ENCODE measurements at regions not wholly inside any gene's neighbourhood (a gene's known extent, or its start where the extent isn't known, plus 50 kb on each side); places are given as distances from the start of the nearest gene placed in this dataset.

DNA sequence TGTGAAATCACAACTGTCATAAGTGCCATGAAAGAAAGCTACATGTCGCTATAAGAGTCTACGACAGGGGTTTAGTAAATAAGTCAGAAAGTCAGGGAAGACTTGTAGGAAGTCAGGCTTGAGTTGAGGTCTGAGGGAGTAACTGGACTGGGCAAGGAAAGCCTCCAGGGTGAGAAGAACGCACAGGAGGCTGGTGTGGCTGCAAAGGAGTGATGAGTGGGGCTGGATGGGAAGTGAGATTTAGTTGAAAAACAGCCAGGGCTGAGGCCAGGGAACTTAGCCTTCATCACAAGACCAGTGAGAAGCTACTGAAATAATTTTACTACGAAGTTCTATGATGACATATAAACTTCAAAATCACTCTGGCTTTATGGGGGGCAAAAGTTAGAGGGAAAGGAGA, 763.7 kb upstream of the PHF14 start:
- H2AK5ac ChIP-seq (ENCODE audit: low read length) = no peak overlapping the region
- H2BK15ac ChIP-seq (replicated peaks; ENCODE audit: low read depth) = no peak overlapping the region
- H4K5ac ChIP-seq (ENCODE audit: low read length) = no peak overlapping the region
- H3K27me3 ChIP-seq (ENCODE audit: insufficient read depth, low read length, poor library complexity) = no peaks in the 10 kb centered on the region
- DNase-seq = no peak
- no CpG with 5 or more reads among the region's 4 CpGs for WGBS (ENCODE audit: extremely low coverage, insufficient coverage, low lambda C conversion rate)
- H3K4me2 ChIP-seq (ENCODE audit: low read length) = no peak overlapping the region
- no peaks in the 10 kb centered on the region for H3K79me1 ChIP-seq (ENCODE audit: low read length)
- H3K56ac ChIP-seq (ENCODE audit: low read length) = no peak overlapping the region
- no peak overlapping the region for H3K9ac ChIP-seq (ENCODE audit: low read length)
- H3K18ac ChIP-seq (ENCODE audit: low read length) = no peak overlapping the region
- no peaks in the 10 kb centered on the region for H3K36me3 ChIP-seq (ENCODE audit: control insufficient read depth, insufficient read depth, low read length)
- no peak overlapping the region for H2BK5ac ChIP-seq (ENCODE audit: low read length)
- no peak overlapping the region for H3K27ac ChIP-seq (ENCODE audit: low read depth, low read length)
- H3K4me3 ChIP-seq (ENCODE audit: low read length) = no peak overlapping the region
- H3K79me2 ChIP-seq (ENCODE audit: control insufficient read depth, insufficient read depth, low read length) = no peaks in the 10 kb centered on the region
- no peak overlapping the region for H3K23ac ChIP-seq (ENCODE audit: low read length)
- H4K8ac ChIP-seq (ENCODE audit: low read depth, low read length) = no peak overlapping the region
- H2BK120ac ChIP-seq (ENCODE audit: low read depth, low read length) = no peak overlapping the region
- H3K4ac ChIP-seq (ENCODE audit: low read depth, low read length) = no peak overlapping the region
- H3K4me1 ChIP-seq (ENCODE audit: control insufficient read depth, low read depth, low read length) = no peaks in the 10 kb centered on the region

- H2AK5ac ChIP-seq (ENCODE audit: low read length) = no peak overlapping the region
- no CpG with 5 or more reads among the region's 1 CpG for WGBS (ENCODE audit: extremely low coverage, insufficient coverage, low lambda C conversion rate)
- H3K4me3 ChIP-seq (ENCODE audit: low read length) = no peak overlapping the region
- H4K8ac ChIP-seq (ENCODE audit: low read depth, low read length) = no peak overlapping the region
- no peak overlapping the region for H3K9ac ChIP-seq (ENCODE audit: low read length)
- no peak for DNase-seq
- H3K4me2 ChIP-seq (ENCODE audit: low read length) = no peak overlapping the region
- H3K27me3 ChIP-seq (ENCODE audit: insufficient read depth, low read length, poor library complexity) = no peaks in the 10 kb centered on the region
- no peak overlapping the region for H4K5ac ChIP-seq (ENCODE audit: low read length)
- H3K4ac ChIP-seq (ENCODE audit: low read depth, low read length) = no peak overlapping the region
- H3K4me1 ChIP-seq (ENCODE audit: control insufficient read depth, low read depth, low read length) = no peaks in the 10 kb centered on the region
- H2BK120ac ChIP-seq (ENCODE audit: low read depth, low read length) = no peak overlapping the region
- no peaks in the 10 kb centered on the region for H3K79me1 ChIP-seq (ENCODE audit: low read length)
- H3K36me3 ChIP-seq (ENCODE audit: control insufficient read depth, insufficient read depth, low read length) = no peaks in the 10 kb centered on the region
- no peak overlapping the region for H3K18ac ChIP-seq (ENCODE audit: low read length)
- no peak overlapping the region for H2BK5ac ChIP-seq (ENCODE audit: low read length)
- H3K79me2 ChIP-seq (ENCODE audit: control insufficient read depth, insufficient read depth, low read length) = no peaks in the 10 kb centered on the region
- H3K27ac ChIP-seq (ENCODE audit: low read depth, low read length) = no peak overlapping the region
- H3K23ac ChIP-seq (ENCODE audit: low read length) = no peak overlapping the region
- no peak overlapping the region for H2BK15ac ChIP-seq (replicated peaks; ENCODE audit: low read depth)
- no peak overlapping the region for H3K56ac ChIP-seq (ENCODE audit: low read length)
Observed at GRCh38 chr7:10211016-10211415, 762.7 kb upstream of the PHF14 start.

DNA sequence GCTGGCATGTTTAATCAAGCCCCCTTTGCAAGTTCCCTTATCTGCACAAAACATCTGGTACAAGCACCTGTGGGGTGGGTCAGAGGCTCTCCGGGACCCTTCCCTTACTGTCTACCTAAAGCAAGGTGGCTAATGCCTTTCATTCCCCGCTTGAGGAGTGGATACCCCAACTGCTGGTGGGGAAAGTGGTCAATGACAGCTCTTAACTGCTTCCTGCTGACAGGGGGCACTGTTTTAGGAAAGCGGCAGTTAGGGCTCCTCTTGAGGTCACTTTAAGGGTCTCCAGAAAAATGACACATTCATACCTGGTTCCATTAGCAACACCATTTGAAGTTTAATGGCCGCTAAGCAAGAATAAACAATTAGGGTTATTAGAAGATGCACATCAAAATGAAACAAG, 761.8 kb upstream of the PHF14 start:
- Histone ChIP-seq H3K79me1 (ENCODE audit: low read length) (no peaks in the 10 kb centered on the region), H2BK5ac (ENCODE audit: low read length) (no peak overlapping the region), H3K27ac (ENCODE audit: low read depth, low read length) (no peak overlapping the region), H3K18ac (ENCODE audit: low read length) (no peak overlapping the region), H4K8ac (ENCODE audit: low read depth, low read length) (no peak overlapping the region), H3K4me1 (ENCODE audit: control insufficient read depth, low read depth, low read length) (no peaks in the 10 kb centered on the region), H2BK120ac (ENCODE audit: low read depth, low read length) (no peak overlapping the region), H3K56ac (ENCODE audit: low read length) (no peak overlapping the region), H3K9ac (ENCODE audit: low read length) (no peak overlapping the region), H3K4ac (ENCODE audit: low read depth, low read length) (no peak overlapping the region), H4K5ac (ENCODE audit: low read length) (no peak overlapping the region), H3K27me3 (ENCODE audit: insufficient read depth, low read length, poor library complexity) (no peaks in the 10 kb centered on the region), H2AK5ac (ENCODE audit: low read length) (no peak overlapping the region), H3K23ac (ENCODE audit: low read length) (no peak overlapping the region), H3K36me3 (ENCODE audit: control insufficient read depth, insufficient read depth, low read length) (no peaks in the 10 kb centered on the region), H3K79me2 (ENCODE audit: control insufficient read depth, insufficient read depth, low read length) (no peaks in the 10 kb centered on the region), H3K4me2 (ENCODE audit: low read length) (no peak overlapping the region), H3K4me3 (ENCODE audit: low read length) (no peak overlapping the region), H2BK15ac (replicated peaks; ENCODE audit: low read depth) (no peak overlapping the region)
- WGBS (ENCODE audit: extremely low coverage, insufficient coverage, low lambda C conversion rate) = no CpG with 5 or more reads among the region's 4 CpGs
- DNase-seq = no peak

- no peaks in the 10 kb centered on the region for H3K4me1 ChIP-seq (ENCODE audit: control insufficient read depth, low read depth, low read length)
- no peaks in the 10 kb centered on the region for H3K36me3 ChIP-seq (ENCODE audit: control insufficient read depth, insufficient read depth, low read length)
- no peak overlapping the region for H3K27ac ChIP-seq (ENCODE audit: low read depth, low read length)
- H3K9ac ChIP-seq (ENCODE audit: low read length) = no peak overlapping the region
- H3K4me3 ChIP-seq (ENCODE audit: low read length) = no peak overlapping the region
- WGBS (ENCODE audit: extremely low coverage, insufficient coverage, low lambda C conversion rate) = no CpG with 5 or more reads among the region's 3 CpGs
- no peak overlapping the region for H3K23ac ChIP-seq (ENCODE audit: low read length)
- H2BK15ac ChIP-seq (replicated peaks; ENCODE audit: low read depth) = no peak overlapping the region
- no peaks in the 10 kb centered on the region for H3K27me3 ChIP-seq (ENCODE audit: insufficient read depth, low read length, poor library complexity)
- no peak overlapping the region for H2AK5ac ChIP-seq (ENCODE audit: low read length)
- no peak overlapping the region for H4K5ac ChIP-seq (ENCODE audit: low read length)
- no peak for DNase-seq
- no peaks in the 10 kb centered on the region for H3K79me2 ChIP-seq (ENCODE audit: control insufficient read depth, insufficient read depth, low read length)
- no peak overlapping the region for H2BK5ac ChIP-seq (ENCODE audit: low read length)
- no peak overlapping the region for H4K8ac ChIP-seq (ENCODE audit: low read depth, low read length)
- H3K4ac ChIP-seq (ENCODE audit: low read depth, low read length) = no peak overlapping the region
- no peak overlapping the region for H3K18ac ChIP-seq (ENCODE audit: low read length)
- no peaks in the 10 kb centered on the region for H3K79me1 ChIP-seq (ENCODE audit: low read length)
- no peak overlapping the region for H3K4me2 ChIP-seq (ENCODE audit: low read length)
- no peak overlapping the region for H3K56ac ChIP-seq (ENCODE audit: low read length)
- H2BK120ac ChIP-seq (ENCODE audit: low read depth, low read length) = no peak overlapping the region
Observed at GRCh38 chr7:10212649-10213048, 761.0 kb upstream of the PHF14 start.

- Histone ChIP-seq H2BK120ac (ENCODE audit: low read depth, low read length) (no peak overlapping the region), H2BK15ac (replicated peaks; ENCODE audit: low read depth) (no peak overlapping the region), H3K27me3 (ENCODE audit: insufficient read depth, low read length, poor library complexity) (no peaks in the 10 kb centered on the region), H3K79me2 (ENCODE audit: control insufficient read depth, insufficient read depth, low read length) (no peaks in the 10 kb centered on the region), H3K27ac (ENCODE audit: low read depth, low read length) (no peak overlapping the region), H3K4ac (ENCODE audit: low read depth, low read length) (no peak overlapping the region), H3K56ac (ENCODE audit: low read length) (no peak overlapping the region), H3K4me2 (ENCODE audit: low read length) (no peak overlapping the region), H3K36me3 (ENCODE audit: control insufficient read depth, insufficient read depth, low read length) (no peaks in the 10 kb centered on the region), H3K79me1 (ENCODE audit: low read length) (no peaks in the 10 kb centered on the region), H4K8ac (ENCODE audit: low read depth, low read length) (no peak overlapping the region), H4K5ac (ENCODE audit: low read length) (no peak overlapping the region), H2AK5ac (ENCODE audit: low read length) (no peak overlapping the region), H3K18ac (ENCODE audit: low read length) (no peak overlapping the region), H3K4me3 (ENCODE audit: low read length) (no peak overlapping the region), H2BK5ac (ENCODE audit: low read length) (no peak overlapping the region), H3K23ac (ENCODE audit: low read length) (no peak overlapping the region), H3K4me1 (ENCODE audit: control insufficient read depth, low read depth, low read length) (no peaks in the 10 kb centered on the region), H3K9ac (ENCODE audit: low read length) (no peak overlapping the region)
- WGBS (ENCODE audit: extremely low coverage, insufficient coverage, low lambda C conversion rate) = no CpG with 5 or more reads among the region's 2 CpGs
- DNase-seq = no peak
Observed at GRCh38 chr7:10216462-10216861, 757.2 kb upstream of the PHF14 start.

DNA sequence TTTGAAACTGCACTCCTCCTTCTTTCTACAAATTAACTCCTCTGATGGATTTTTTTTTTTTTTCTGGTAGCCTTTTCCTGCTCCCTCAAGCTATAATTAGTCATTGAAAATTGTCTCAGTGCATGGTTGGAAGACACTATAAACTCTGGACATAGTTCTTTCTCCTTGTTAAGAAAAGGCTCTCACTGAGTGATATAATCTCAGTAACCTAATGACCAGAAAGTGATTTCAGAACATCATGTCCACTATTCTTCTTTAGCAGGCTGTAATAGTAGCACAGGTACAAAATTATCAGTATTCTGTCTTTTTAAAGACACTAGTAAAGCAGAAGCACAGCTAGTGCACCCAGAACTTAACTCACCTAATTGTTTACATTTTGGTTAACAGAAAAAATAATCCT, 752.6 kb upstream of the PHF14 start:
- H3K27me3 ChIP-seq (ENCODE audit: insufficient read depth, low read length, poor library complexity) = no peaks in the 10 kb centered on the region
- H3K9ac ChIP-seq (ENCODE audit: low read length) = no peak overlapping the region
- no peak overlapping the region for H2BK120ac ChIP-seq (ENCODE audit: low read depth, low read length)
- no peak overlapping the region for H4K8ac ChIP-seq (ENCODE audit: low read depth, low read length)
- no peaks in the 10 kb centered on the region for H3K79me1 ChIP-seq (ENCODE audit: low read length)
- H3K4me2 ChIP-seq (ENCODE audit: low read length) = no peak overlapping the region
- DNase-seq = no peak
- H3K4me1 ChIP-seq (ENCODE audit: control insufficient read depth, low read depth, low read length) = no peaks in the 10 kb centered on the region
- no peak overlapping the region for H3K18ac ChIP-seq (ENCODE audit: low read length)
- H3K23ac ChIP-seq (ENCODE audit: low read length) = no peak overlapping the region
- H2BK5ac ChIP-seq (ENCODE audit: low read length) = no peak overlapping the region
- H4K5ac ChIP-seq (ENCODE audit: low read length) = no peak overlapping the region
- H3K36me3 ChIP-seq (ENCODE audit: control insufficient read depth, insufficient read depth, low read length) = no peaks in the 10 kb centered on the region
- H2AK5ac ChIP-seq (ENCODE audit: low read length) = no peak overlapping the region
- H2BK15ac ChIP-seq (replicated peaks; ENCODE audit: low read depth) = no peak overlapping the region
- H3K4me3 ChIP-seq (ENCODE audit: low read length) = no peak overlapping the region
- no peak overlapping the region for H3K27ac ChIP-seq (ENCODE audit: low read depth, low read length)
- H3K56ac ChIP-seq (ENCODE audit: low read length) = no peak overlapping the region
- H3K4ac ChIP-seq (ENCODE audit: low read depth, low read length) = no peak overlapping the region
- H3K79me2 ChIP-seq (ENCODE audit: control insufficient read depth, insufficient read depth, low read length) = no peaks in the 10 kb centered on the region
